SJCRH30 (cell line): ENCODE measurements at regions not wholly inside any gene's neighbourhood (a gene's known extent, or its start where the extent isn't known, plus 50 kb on each side); places are given as distances from the start of the nearest gene placed in this dataset.
A peak's percentile ranks its signal among the peaks of the same experiment; 100 is the strongest.

ENCODE experiments used
- DNase-seq, 2 experiments: peaks; one replicate each; pipeline ENCODE4 v3.0.0-alpha.2; 2015 to 2020
- H3K27ac ChIP-seq: fragments of 250-450 bp; sonication (Bioruptor Pico); 2 replicates; pipeline ENCODE4 v1.5.1; 2020; ENCODE audit warnings: mild to moderate bottlenecking, moderate library complexity
- H3K27me3 ChIP-seq: fragments of 250-450 bp; sonication (Bioruptor Pico); 2 replicates; pipeline ENCODE4 v1.5.1; 2020; ENCODE audit warnings: mild to moderate bottlenecking, moderate library complexity
- H3K36me3 ChIP-seq: fragments of 250-450 bp; sonication (Bioruptor Pico); 2 replicates; pipeline ENCODE4 v1.5.1; 2020; ENCODE audit warnings: mild to moderate bottlenecking, moderate library complexity
- H3K4me1 ChIP-seq: fragments of 250-450 bp; sonication (Bioruptor Pico); 2 replicates; pipeline ENCODE4 v1.5.1; 2020; ENCODE audit warnings: mild to moderate bottlenecking, moderate library complexity
- H3K4me3 ChIP-seq: fragments of 250-450 bp; sonication (Bioruptor Pico); 2 replicates; pipeline ENCODE4 v1.5.1; 2020; ENCODE audit warnings: mild to moderate bottlenecking, moderate library complexity
- H3K9me3 ChIP-seq: fragments of 250-450 bp; sonication (Bioruptor Pico); replicated peaks from 2 replicates; pipeline ENCODE4 v1.5.1; 2020; ENCODE audit warnings: mild to moderate bottlenecking, moderate library complexity

DNA sequence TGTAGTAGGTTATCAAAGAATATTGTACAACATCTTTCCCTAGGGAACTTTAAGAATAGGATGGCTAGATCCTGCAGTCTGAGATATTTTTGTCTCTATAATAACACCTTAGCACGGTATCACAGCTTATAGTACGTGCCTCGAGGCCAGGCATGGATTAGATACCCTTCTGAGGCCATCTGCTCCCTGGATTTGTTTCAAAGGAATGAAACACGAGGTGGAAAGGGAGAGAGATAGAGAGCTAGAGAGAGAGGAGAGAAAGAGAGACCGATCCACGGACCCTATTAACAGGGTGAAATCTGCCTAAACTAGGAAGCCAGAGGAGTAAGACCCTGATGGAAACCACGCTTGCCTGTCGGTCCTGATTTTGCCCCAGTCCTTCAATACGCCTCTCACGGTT is 92.5 kb downstream of the CD83 start:
- DNase-seq, result peak in 1 of 2 experiments; percentile 3
- Histone ChIP-seq H3K4me3 (no peak overlapping the region), H3K4me1 (peaks cover 4% of the 10 kb centered on the region), H3K36me3 (no peaks in the 10 kb centered on the region), H3K27me3 (no peaks in the 10 kb centered on the region), H3K27ac (no peak overlapping the region), H3K9me3 (no peaks in the 10 kb centered on the region)

DNA sequence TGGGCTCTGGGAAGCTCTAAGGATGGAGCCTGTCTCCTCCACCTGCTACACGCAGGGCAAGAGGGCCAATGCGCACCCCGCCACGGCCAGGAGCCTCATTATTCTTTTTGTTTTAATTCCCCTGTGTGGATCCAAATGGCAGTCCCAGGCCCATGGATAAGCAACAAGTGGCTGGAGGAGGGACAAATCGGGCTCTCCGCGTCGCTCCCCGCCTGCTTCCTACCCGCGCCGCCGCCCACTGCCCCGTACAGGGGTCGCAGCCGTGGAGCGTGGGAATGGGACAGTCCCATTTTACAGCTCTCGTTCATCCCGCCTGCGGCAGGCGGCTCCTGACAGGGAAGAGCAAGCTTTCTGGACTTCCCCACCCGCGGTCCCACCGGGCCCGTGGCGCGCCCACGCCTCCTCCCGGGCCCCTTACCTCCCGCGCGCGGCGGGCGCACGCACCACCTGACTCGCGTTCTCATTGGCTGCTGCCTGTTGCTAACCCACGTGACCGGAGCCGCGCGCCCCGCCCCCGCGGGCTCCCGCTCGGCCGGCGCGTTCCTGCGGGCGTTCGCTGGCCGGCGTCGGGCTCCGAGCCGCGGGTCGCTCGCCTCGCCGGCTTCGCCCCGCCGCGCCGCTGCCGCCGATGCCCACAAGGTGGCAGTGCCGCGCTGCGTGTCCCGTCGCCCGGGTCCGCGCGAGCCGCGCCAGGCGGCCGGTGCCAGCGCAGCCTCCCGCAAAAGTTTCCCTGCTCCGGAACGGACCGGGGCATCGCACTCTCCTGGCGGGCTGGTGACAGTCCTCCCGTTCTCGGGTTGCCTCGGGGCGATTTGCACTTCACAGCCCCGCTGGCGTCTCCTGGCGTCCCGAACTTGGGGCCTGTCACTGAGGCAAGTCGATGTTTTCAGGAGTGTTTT is 93.3 kb downstream of the CD83 start:
- H3K4me3 ChIP-seq, result peak overlapping the region; percentile 68
- no peaks in the 10 kb centered on the region for H3K27me3 ChIP-seq
- peaks cover 4% of the 10 kb centered on the region for H3K4me1 ChIP-seq
- peak; percentile 82 for DNase-seq
- peak overlapping the region; percentile 80 for H3K27ac ChIP-seq
- no peaks in the 10 kb centered on the region for H3K36me3 ChIP-seq
- H3K9me3 ChIP-seq, result no peaks in the 10 kb centered on the region

DNA sequence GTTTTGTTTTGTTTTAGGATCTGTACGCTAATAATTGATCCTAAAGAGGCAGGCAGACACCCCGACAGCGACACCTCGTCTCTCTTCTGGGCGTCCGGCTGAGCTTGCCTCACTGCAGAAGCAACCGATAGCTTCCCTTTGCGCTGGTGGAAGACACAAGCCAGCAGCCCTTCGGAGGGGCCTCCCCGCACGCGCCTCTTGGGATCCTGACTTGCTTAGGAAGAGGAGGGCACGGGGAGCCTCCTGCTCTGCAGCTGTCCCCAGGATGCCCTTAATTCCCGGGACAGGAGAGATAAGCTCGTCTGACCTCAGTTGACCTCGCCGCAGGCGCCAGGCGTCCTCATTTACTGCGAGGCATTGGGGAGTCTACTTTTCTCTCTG is 94.0 kb downstream of the CD83 start:
- H3K27me3 ChIP-seq, result no peaks in the 10 kb centered on the region
- H3K4me3 ChIP-seq, result peak overlapping the region; percentile 68
- H3K4me1 ChIP-seq, result peaks cover 4% of the 10 kb centered on the region
- peak overlapping the region; percentile 80 for H3K27ac ChIP-seq
- no peaks in the 10 kb centered on the region for H3K36me3 ChIP-seq
- no peaks in the 10 kb centered on the region for H3K9me3 ChIP-seq
- peak; percentile 78 to 80 for DNase-seq

DNA sequence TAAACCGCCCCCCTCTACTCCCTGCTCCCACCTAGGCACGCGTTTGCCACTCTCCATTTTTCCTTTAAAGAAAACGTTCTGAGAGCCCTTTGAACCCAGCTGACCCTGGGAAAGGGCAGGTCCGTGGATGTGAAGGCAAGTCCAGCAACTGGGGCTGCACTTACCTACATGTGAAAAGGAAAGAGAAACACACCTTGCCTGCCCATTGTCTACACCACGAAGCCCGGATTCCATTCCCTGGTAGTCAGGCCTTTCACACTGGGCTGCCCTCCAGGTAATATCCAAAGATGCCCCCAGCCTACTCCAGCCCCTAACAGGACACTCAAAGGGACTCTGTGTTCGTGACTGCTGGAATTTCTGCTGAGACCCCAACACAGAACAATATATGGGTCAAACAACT is 94.4 kb downstream of the CD83 start:
- DNase-seq, result peak in 1 of 2 experiments; percentile 2
- peaks cover 4% of the 10 kb centered on the region for H3K4me1 ChIP-seq
- H3K36me3 ChIP-seq, result no peaks in the 10 kb centered on the region
- peak overlapping the region; percentile 68 for H3K4me3 ChIP-seq
- H3K27me3 ChIP-seq, result no peaks in the 10 kb centered on the region
- H3K27ac ChIP-seq, result peak overlapping the region; percentile 80
- H3K9me3 ChIP-seq, result no peaks in the 10 kb centered on the region

DNA sequence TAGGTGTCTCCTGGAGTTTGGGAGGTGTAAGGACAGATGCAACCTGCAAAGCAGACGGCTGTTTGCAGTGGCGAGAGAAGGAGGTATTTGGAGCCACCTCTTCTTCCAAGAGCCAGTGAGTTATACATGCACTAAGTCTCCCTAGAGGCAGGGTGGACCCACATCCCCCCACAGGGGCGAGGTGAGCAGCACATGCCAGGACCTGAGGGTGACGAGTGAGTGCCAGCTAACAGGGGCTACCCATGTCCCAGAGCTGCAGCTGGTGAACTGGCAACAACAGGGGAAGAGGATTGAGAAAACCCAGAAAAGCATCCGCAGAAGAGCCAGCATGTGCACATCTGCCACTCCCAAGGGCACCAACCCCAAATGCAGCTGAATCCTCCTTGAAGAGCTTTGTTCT is 95.1 kb downstream of the CD83 start:
- Histone ChIP-seq H3K4me3 (no peak overlapping the region), H3K36me3 (no peaks in the 10 kb centered on the region), H3K9me3 (no peaks in the 10 kb centered on the region), H3K27me3 (no peaks in the 10 kb centered on the region), H3K4me1 (peaks cover 4% of the 10 kb centered on the region), H3K27ac (no peak overlapping the region)
- no peak for DNase-seq

DNA sequence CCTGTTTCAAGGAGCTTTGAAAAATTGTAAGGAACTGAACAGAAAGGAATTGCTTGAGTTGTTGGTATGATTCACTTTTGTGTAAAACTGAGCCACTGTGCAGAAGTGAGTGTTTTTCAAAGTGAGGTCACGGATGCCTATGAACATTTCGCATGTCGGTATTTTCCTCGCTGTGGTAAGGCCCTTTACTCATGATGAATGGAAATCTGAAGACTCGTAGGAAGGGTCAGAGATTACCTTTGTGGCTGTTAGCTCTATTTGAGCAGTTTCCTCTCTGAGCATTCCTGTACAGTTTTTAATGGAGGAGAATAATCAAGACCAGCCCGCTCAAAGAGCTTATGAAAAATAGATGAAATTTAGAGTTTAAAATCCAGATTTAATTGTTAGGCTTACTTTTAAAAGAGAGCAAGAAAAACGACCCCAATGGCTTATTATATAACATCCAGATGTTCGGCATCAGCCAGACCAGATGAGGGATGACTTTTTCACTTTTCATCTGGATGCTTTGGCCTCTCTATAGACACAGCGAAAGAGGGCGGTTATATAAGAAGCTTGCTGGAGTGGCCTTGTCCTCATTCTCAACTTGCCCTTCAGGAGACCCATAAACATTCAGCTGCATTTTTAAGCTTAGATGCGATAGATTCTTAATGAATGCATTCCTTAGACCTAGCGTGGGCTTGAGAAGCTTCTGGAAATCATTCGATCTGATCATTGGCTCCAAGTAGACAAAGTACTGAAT is 99.5 kb downstream of the CD83 start:
- Histone ChIP-seq H3K4me1 (peaks cover 1% of the 10 kb centered on the region; the same call in 1 of the 2 replicates), H3K27ac (no peak overlapping the region), H3K27me3 (no peaks in the 10 kb centered on the region), H3K36me3 (no peaks in the 10 kb centered on the region), H3K4me3 (no peak overlapping the region), H3K9me3 (no peaks in the 10 kb centered on the region)
- DNase-seq, result no peak

DNA sequence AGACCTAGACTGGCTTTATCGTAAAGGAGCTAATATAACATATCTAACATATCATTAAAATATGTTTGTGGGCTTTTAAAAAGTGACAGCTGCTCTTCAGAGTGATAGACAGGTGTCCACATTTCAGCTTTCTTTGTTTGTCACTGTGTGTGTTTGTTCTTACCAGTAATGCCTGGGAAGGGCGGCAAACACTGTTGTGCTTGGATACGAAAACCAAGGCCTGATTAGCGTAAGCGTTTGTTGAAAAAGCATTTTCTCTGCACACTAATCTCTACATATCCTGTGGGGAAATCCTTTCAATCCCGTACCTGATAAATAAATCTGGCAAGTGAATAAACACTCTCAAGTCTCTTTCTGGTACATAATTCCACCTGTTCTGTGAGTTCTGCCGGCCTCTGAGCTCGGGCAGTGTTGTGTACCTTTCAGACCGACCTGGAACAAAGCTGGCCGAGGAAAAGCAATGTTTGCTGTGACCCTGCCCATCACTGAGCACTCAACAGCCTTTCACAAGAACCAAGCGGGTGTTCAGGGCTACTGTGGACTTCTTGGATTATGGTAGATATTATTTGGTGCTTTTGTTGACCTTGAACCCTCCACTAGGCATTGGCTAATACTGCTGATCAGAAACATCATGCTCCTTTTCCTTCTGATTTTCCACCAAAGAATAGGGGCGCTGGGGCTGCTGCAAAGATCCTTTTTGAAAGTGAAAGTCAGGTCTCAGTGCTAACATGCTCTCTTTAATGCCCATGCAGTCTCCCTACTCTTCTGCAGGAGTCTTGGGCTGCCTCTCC is 100.4 kb downstream of the CD83 start:
- no peak overlapping the region for H3K27ac ChIP-seq
- DNase-seq, result no peak
- H3K27me3 ChIP-seq, result no peaks in the 10 kb centered on the region
- no peaks in the 10 kb centered on the region for H3K4me1 ChIP-seq
- no peaks in the 10 kb centered on the region for H3K36me3 ChIP-seq
- no peaks in the 10 kb centered on the region for H3K9me3 ChIP-seq
- no peak overlapping the region for H3K4me3 ChIP-seq

DNA sequence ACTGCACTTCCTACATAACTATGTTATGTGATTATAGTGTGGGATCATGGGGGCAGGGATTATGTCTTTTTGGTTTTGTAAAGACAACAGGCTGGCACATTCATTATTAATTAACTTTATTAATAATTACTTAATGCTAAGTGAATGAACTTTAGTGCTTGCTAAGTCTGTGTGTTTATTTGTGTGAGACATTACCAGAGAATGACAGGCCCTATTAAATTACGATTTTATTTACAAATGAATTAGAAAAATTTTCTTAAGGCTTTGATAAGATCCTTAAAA is 100.9 kb downstream of the CD83 start:
- no peaks in the 10 kb centered on the region for H3K4me1 ChIP-seq
- H3K9me3 ChIP-seq, result no peaks in the 10 kb centered on the region
- H3K27me3 ChIP-seq, result no peaks in the 10 kb centered on the region
- H3K36me3 ChIP-seq, result no peaks in the 10 kb centered on the region
- DNase-seq, result no peak
- H3K4me3 ChIP-seq, result no peak overlapping the region
- no peak overlapping the region for H3K27ac ChIP-seq

DNA sequence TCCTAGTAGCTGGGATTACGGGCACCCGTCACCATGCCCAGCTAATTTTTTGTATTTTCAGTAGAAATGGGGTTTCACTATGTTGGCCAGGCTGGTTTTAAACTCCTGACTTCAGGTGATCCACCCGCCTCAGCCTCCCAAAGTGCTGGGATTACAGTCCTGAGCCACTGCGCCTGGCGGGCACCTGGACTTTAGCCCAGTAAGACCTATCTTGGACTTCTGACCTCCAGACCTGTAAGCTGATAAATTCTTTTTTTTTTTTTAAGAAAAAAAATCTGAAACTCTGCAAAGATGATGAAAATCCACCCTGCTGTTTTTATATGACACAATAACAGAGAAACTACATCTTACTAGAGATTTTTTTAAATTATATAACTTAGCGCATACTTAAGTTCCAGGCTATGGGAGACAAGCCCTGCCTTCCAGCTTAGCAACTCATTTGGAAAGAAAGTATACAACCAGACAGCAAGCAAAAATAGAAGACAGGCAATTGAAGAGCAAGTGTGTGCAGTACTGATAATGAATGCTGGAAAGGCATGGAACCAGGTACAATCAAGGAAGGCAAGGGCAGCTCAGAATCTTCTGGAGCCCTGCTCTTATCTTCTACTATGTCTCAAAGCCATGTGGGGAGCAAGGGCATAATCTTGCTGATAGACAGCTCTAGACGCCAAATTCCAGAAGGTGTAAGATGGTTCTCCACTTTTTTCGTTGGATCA is 104.2 kb downstream of the CD83 start:
- no peaks in the 10 kb centered on the region for H3K36me3 ChIP-seq
- H3K4me1 ChIP-seq, result no peaks in the 10 kb centered on the region
- H3K9me3 ChIP-seq, result no peaks in the 10 kb centered on the region
- no peak overlapping the region for H3K27ac ChIP-seq
- DNase-seq, result no peak
- no peak overlapping the region for H3K4me3 ChIP-seq
- H3K27me3 ChIP-seq, result no peaks in the 10 kb centered on the region

DNA sequence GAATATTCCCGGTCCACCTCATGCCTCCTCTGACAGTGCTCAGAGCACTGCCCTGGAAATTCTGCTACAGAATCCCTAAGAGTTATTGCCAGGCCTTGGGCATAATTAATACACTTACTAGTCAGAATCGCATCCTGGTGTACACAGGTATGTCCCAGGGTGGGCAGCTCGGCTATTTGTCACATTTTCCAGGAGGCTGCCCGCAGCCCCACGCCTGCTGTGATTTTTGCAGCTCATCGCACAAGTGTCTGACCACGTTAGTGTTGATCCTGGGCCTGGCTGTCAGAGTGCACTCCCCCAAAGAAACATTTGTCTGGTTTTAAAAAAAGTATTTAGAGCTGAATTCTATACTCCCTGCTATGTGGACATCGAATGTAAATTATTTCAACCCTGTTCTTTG is 105.4 kb downstream of the CD83 start:
- Histone ChIP-seq H3K9me3 (no peaks in the 10 kb centered on the region), H3K4me3 (no peak overlapping the region), H3K27ac (no peak overlapping the region), H3K36me3 (no peaks in the 10 kb centered on the region), H3K4me1 (no peaks in the 10 kb centered on the region), H3K27me3 (no peaks in the 10 kb centered on the region)
- DNase-seq, result no peak

DNA sequence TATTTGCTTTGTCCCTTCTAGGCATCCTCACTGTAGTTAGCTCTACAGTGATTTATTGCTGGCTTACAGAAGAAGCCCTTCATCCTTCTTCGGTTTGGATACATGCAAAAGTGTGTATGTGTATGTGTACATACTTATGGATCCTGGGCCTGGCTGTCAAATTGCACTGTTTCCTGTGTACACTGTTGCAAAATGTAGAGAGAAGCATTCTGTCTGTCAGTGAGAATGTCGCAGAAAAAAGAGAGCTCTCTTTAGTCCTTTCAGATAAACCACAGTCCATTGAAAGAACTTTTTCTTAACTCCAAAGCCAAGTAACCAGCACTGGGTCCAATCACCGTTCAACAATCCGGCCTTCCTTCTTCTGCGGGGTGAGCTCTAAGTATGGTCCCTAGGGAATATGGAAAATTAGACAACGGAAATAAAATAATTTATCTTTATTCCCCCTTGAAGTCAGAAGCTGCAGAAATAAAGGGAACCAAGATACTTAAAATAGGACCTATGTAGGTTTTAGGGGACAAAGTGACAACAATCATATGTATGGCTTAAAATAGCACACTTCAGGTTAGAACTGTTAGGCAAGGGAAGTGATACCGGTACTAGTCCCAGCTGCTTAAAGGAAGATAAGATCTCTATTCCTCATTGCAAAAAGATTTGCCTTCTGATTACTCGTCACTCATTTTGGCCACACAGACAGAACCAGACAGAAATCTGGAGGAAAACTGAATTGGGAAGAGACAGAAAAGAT is 107.0 kb downstream of the CD83 start:
- DNase-seq, result no peak
- Histone ChIP-seq H3K4me3 (no peak overlapping the region), H3K9me3 (no peaks in the 10 kb centered on the region), H3K4me1 (no peaks in the 10 kb centered on the region), H3K27ac (no peak overlapping the region), H3K36me3 (no peaks in the 10 kb centered on the region), H3K27me3 (no peaks in the 10 kb centered on the region)

DNA sequence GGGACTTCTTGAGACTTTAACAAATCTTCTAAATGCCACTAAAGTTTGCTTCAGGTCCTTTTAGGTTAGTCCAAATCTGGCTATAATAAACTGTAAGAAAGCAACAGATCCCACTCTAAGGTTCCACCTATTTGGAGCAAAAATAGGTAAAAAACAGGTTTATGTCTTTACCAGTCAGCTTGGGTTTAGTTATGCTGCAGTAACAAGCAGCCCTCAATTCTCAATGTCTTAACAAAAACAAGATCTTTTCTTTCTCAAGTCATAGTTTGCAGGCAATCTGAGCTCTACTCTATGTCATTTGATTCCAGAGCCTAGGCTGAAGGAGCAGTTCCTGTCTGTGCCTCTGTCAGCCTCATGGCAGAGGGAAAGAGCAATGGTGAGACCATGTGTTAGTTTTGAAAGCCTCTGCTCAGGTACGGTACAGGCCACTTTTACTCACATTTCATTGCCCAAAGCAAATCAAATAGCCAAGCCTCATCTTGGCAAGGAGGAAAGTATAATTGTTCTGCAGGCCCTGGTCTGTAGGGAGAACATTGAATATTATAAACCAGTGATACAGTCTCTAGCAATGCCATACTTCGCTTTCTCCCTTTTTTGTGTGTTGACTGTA is 108.6 kb downstream of the CD83 start:
- Histone ChIP-seq H3K4me1 (no peaks in the 10 kb centered on the region), H3K36me3 (no peaks in the 10 kb centered on the region), H3K4me3 (no peak overlapping the region), H3K27me3 (no peaks in the 10 kb centered on the region), H3K9me3 (no peaks in the 10 kb centered on the region), H3K27ac (no peak overlapping the region)
- no peak for DNase-seq

DNA sequence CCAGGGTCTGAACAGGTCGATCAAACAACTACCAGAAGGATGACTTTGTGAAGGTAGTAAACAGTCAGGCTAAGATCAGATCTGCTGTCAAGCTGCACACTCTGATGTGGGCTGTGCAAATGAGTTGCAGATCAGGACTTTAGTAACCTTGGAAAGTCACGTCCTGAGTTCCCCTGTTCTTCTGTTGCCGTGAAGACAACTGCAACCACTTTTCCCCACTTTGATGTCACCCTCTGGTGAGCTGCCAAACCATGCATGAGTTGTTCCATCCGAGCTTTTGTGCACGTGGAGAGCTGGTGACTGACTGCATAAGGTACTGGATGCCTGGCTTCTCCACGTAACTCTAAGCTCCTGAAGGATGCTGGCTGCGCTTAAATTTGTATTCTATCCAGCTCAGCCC is 111.0 kb downstream of the CD83 start:
- Histone ChIP-seq H3K36me3 (no peaks in the 10 kb centered on the region), H3K4me3 (no peak overlapping the region), H3K9me3 (no peaks in the 10 kb centered on the region), H3K4me1 (no peaks in the 10 kb centered on the region), H3K27me3 (no peaks in the 10 kb centered on the region), H3K27ac (no peak overlapping the region)
- no peak for DNase-seq

DNA sequence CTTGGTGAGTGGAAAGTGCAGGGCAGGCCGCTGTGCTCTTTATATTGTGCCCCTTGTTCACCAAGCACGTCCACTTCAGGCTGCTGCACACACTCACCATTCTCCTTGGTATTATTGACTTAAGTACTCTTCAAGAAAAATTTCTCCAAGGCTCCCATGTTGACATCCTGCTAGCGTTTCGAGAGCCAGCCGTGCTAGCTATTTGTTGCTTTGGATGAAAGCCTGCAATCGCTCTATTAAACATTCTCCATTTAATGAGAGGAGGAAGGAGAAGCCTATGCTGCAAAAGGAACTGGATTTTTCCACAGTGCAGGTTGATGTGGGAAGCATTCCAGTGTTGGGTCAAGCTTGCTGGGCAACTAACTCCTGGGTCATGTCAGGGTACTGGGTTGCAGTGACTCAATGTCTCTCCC is 113.5 kb downstream of the CD83 start:
- Histone ChIP-seq H3K27ac (no peak overlapping the region), H3K9me3 (no peaks in the 10 kb centered on the region), H3K27me3 (no peaks in the 10 kb centered on the region), H3K4me1 (no peaks in the 10 kb centered on the region), H3K36me3 (no peaks in the 10 kb centered on the region), H3K4me3 (no peak overlapping the region)
- no peak for DNase-seq
